MM.1S (cell line): ENCODE measurements at regions not wholly inside any gene's neighbourhood (a gene's known extent, or its start where the extent isn't known, plus 50 kb on each side); places are given as distances from the start of the nearest gene placed in this dataset.

ENCODE experiments used
- EZH2 ChIP-seq: fragments of 300-600 bp; sonication (generic); optimal IDR thresholded peaks from 2 replicates; pipeline ENCODE3; 2017; ENCODE audit warnings: low read depth, mild to moderate bottlenecking, antibody characterized with exemption, low read length, mixed read lengths
- EZH2phosphoT487 ChIP-seq: fragments of 300-600 bp; sonication (generic); IDR thresholded peaks from 2 replicates; pipeline ENCODE4 v1.6.1; 2018; ENCODE audit warnings: antibody characterized with exemption, low read length
- TF ChIP-seq, protein P1 (sequence below): fragments of 300-600 bp; sonication (generic); IDR thresholded peaks from 2 replicates; pipeline ENCODE4 v1.5.1; 2016; ENCODE audit warnings: antibody characterized with exemption, low read length, mixed read lengths

DNA sequence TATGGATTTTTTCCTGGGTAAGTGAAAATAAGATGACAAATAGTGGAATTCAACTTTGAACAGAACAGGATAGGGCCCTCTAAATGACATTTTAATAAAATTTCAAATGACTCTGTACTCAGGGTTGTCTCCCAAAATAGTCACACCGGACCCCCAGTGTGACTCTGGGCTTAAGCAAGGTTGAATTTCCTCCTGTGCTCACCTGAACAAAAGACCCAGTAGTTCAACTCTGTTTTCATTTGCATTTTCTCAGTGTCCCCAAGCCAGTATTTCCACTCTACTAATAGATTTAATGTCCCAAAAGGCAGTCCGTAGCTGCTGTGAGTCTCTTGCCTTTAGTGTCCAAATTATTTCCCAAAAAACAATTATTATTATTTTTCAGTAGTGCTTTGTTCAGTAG lies 296.6 kb downstream of the PLOD2 start:
- TF ChIP-seq, protein P1, sequence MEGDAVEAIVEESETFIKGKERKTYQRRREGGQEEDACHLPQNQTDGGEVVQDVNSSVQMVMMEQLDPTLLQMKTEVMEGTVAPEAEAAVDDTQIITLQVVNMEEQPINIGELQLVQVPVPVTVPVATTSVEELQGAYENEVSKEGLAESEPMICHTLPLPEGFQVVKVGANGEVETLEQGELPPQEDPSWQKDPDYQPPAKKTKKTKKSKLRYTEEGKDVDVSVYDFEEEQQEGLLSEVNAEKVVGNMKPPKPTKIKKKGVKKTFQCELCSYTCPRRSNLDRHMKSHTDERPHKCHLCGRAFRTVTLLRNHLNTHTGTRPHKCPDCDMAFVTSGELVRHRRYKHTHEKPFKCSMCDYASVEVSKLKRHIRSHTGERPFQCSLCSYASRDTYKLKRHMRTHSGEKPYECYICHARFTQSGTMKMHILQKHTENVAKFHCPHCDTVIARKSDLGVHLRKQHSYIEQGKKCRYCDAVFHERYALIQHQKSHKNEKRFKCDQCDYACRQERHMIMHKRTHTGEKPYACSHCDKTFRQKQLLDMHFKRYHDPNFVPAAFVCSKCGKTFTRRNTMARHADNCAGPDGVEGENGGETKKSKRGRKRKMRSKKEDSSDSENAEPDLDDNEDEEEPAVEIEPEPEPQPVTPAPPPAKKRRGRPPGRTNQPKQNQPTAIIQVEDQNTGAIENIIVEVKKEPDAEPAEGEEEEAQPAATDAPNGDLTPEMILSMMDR, result no peak
- TF ChIP-seq EZH2, result no peak
- TF ChIP-seq EZH2phosphoT487, result no peak
